HG02981 (cell line): ENCODE measurements at regions not wholly inside any gene's neighbourhood (a gene's known extent, or its start where the extent isn't known, plus 50 kb on each side); places are given as distances from the start of the nearest gene placed in this dataset.
"Not testable (repeated sequence)": the region's sequence is repeated elsewhere in the genome, so short reads cannot be mapped to it uniquely, and the experiment has no call there.

ENCODE experiments used
- ATAC-seq: cut with Tn5 transposase; IDR thresholded peaks from one replicate; pipeline ENCODE4 v1.9.1; 2021; ENCODE audit warnings: mild to moderate bottlenecking, moderate library complexity; ENCODE audit not compliant: unreplicated experiment

- not testable (repeated sequence) for ATAC-seq
Observed at GRCh38 chr12:131311279-131311722, 357.6 kb downstream of the ADGRD1 start.

- ATAC-seq: no peak
Observed at GRCh38 chr12:131311764-131312163, 358.1 kb downstream of the ADGRD1 start.

GRCh38 chr12:131312382-131312781, 358.7 kb downstream of the ADGRD1 start:
- ATAC-seq: not testable (repeated sequence)

- ATAC-seq: no peak
Observed at GRCh38 chr12:131312793-131313545, 359.3 kb downstream of the ADGRD1 start.

GRCh38 chr12:131313635-131314034, 359.9 kb downstream of the ADGRD1 start:
- ATAC-seq: no peak

GRCh38 chr12:131314524-131315090, 360.9 kb downstream of the ADGRD1 start:
- no peak for ATAC-seq

GRCh38 chr12:131315601-131316000, 361.9 kb downstream of the ADGRD1 start:
- ATAC-seq: no peak

GRCh38 chr12:131316388-131316787, 362.7 kb downstream of the ADGRD1 start:
- ATAC-seq: no peak

- no peak for ATAC-seq
Observed at GRCh38 chr12:131318045-131318685, 364.5 kb downstream of the ADGRD1 start.

GRCh38 chr12:131321988-131322387, 368.3 kb downstream of the ADGRD1 start:
- no peak for ATAC-seq

GRCh38 chr12:131322460-131322859, 368.8 kb downstream of the ADGRD1 start:
- ATAC-seq: not testable (repeated sequence)

- no peak for ATAC-seq
Observed at GRCh38 chr12:131323879-131324278, 370.2 kb downstream of the ADGRD1 start.

- no peak for ATAC-seq
Observed at GRCh38 chr12:131327521-131328488, 374.1 kb downstream of the ADGRD1 start.

- ATAC-seq: not testable (repeated sequence)
Observed at GRCh38 chr12:131328861-131329845, 375.4 kb downstream of the ADGRD1 start.

- ATAC-seq: no peak
Observed at GRCh38 chr12:131330106-131330815, 376.6 kb downstream of the ADGRD1 start.

GRCh38 chr12:131331148-131331750, 377.5 kb downstream of the ADGRD1 start:
- ATAC-seq: no peak

- ATAC-seq: no peak
Observed at GRCh38 chr12:131332224-131332623, 378.5 kb downstream of the ADGRD1 start.

- no peak for ATAC-seq
Observed at GRCh38 chr12:131333136-131333535, 377.8 kb upstream of the SFSWAP start.
